Heart right ventricle (tissue), 16 donors: ENCODE measurements at regions not wholly inside any gene's neighbourhood (a gene's known extent, or its start where the extent isn't known, plus 50 kb on each side); places are given as distances from the start of the nearest gene placed in this dataset.

Experiments
- ATAC-seq, 8 donors: fragments of 200-7000 bp; cut with Tn5 transposase; one replicate each; pipeline ENCODE4 v1.9.1; 2020; ENCODE audit warnings: mild to moderate bottlenecking in 8 of 8, moderate library complexity in 8 of 8, moderate number of reproducible peaks in 1 of 8
- DNase-seq, 2 donors: peaks; one replicate each; pipeline ENCODE4 v3.0.0-alpha.2; 2020
- H3K27ac ChIP-seq, 10 donors: fragments of 200-600 bp; sonication (generic) in 2 of 10; one replicate each; pipeline versions ENCODE4 v1.5.0 to v1.8.0; 2020 to 2022; ENCODE audit warnings: mild to moderate bottlenecking in 3 of 10
- H3K27me3 ChIP-seq, 7 donors: fragments of 200-600 bp; one replicate each; pipeline ENCODE4 v1.8.0; 2021 to 2022; ENCODE audit warnings: mild to moderate bottlenecking in 2 of 7
- H3K36me3 ChIP-seq, 9 donors: fragments of 200-600 bp; sonication (generic) in 1 of 9; one replicate each; pipeline versions ENCODE4 v1.5.0 to v1.8.0; 2020 to 2022; ENCODE audit warnings: mild to moderate bottlenecking in 2 of 9
- H3K4me1 ChIP-seq, 9 donors: fragments of 200-600 bp; sonication (generic) in 1 of 9; one replicate each; pipeline versions ENCODE4 v1.5.0 to v1.8.0; 2020 to 2022; ENCODE audit warnings: mild to moderate bottlenecking in 4 of 9
- H3K4me3 ChIP-seq, 10 donors: fragments of 200-600 bp; sonication (generic) in 2 of 10; one replicate each; pipeline versions ENCODE4 v1.5.0 to v1.8.0; 2020 to 2022; ENCODE audit warnings: mild to moderate bottlenecking in 7 of 10, moderate library complexity in 2 of 10
- H3K9me3 ChIP-seq, 11 donors: fragments of 200-600 bp in 10 of 11; sonication (generic) in 2 of 11; one replicate each; pipeline versions ENCODE4 v1.5.0 to v1.8.0; 2013 to 2022; ENCODE audit warnings: mild to moderate bottlenecking in 2 of 11, control low read depth in 1 of 11, moderate library complexity in 1 of 11
- WGBS, 2 donors: extraction: QIAGEN DNeasy Blood & Tissue Kit; methylation state at CpG; one replicate each; pipeline ENCODE4 v1.1.7; 2013; ENCODE audit warnings: inconsistent platforms in 1 of 2; 5-methylcytosine and 5-hydroxymethylcytosine counted together
- intact Hi-C, 10 donors: fragments of 100-400 bp; cut with DNase I; formaldehyde crosslinking; loops; one replicate each; pipeline versions ENCODE4 v1.11.1 to v1.14.2; 2022
- TF ChIP-seq, protein P1 (sequence below), 9 donors: fragments of 200-600 bp; sonication (generic) in 2 of 9; IDR thresholded peaks; one replicate each; pipeline versions ENCODE4 v1.5.0 to v1.8.0; 2021 to 2022; ENCODE audit warnings: antibody characterized with exemption in 9 of 9, mild to moderate bottlenecking in 5 of 9, moderate library complexity in 1 of 9
- donor health status: Arrhythmogenic right ventricular cardiomyopathy.
- donor health status: ischemic (EF 13 %, LVEDD 7.1; RV severe dilation, severe dysfunction).
- donor health status: healthy with polysubstance abuse.
- donor health status: DM: no; HTN: yes; CAD: no.
- donor health status: DM: no; HTN: no; CAD: no.
- donor health status: ischemic (EF 25% LVEDD 6.9; RV normal size, moderate dysfunction).
- donor health status: ischemic (EF 25% LVEDD 5.7; RV mildly dilated, moderate dysfunction).
- donor health status: healthy.
- donor health status: DM: yes; HTN: yes; CAD: no.
- donor health status: Ischemic cardiomyopathy.
- donor health status: ischemic (EF 35%, LVEDD 5.7; RV mildly dilated, moderate dysfunction).
- donor health status: nonischemic (EF 11% LVEDD 7.7; RV severe dilation, severe dysfunction).
- donor health status: DM: yes; HTN: yes; CAD: no.
- donor health status: PGD.
- donor health status: ischemic (EF 29% LVEDD 5.4; RV normal size, mild dysfunction).
- donor health status: nonischemic (EF 23%, LVEDD 6.1; RV moderate dilation, normal function).

DNA sequence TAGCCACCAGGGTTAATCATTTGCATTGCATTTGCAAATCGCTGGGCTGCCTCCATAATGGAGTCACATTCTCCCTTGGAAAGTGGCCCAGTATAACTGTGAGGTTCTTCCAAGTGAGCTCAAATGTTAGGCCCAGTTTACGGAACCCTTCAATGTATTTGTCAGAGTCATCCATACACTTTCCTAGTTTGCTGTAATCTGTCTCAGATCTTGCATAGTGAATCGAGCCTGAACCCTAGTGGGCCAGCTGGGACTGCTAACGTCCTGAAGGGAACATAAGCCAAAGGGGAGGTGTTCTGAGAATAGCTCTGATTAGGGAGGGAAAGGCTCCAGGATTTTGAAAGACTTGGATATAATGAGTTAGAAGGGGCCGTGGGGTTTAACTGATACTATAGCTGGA lies 406.3 kb downstream of the SLC6A15 start:
- H3K4me3 ChIP-seq, result no peak overlapping the region
- no peak overlapping the region for H3K27ac ChIP-seq
- H3K27me3 ChIP-seq, result no peaks in the 10 kb centered on the region
- no peaks in the 10 kb centered on the region for H3K36me3 ChIP-seq
- DNase-seq, result peak in 1 of 2 donors; percentile 20
- WGBS, 2 donors, result 47 to 52% methylated on average over 5 of the region's 5 CpGs
- peak in 3 of 8 donors; percentile 7 to 56 (median 41) for ATAC-seq
- intact Hi-C loops, result loop anchor here in 2 of 10 donors (10.0 kb wide), 1 partner anchor 1821 kb away; the partner anchor contains the start of gene TMTC2 (in 2 of the 2)
- peaks cover 0 to 29% (median 0%) of the 10 kb centered on the region in 9 donors for H3K4me1 ChIP-seq
- TF ChIP-seq, protein P1, sequence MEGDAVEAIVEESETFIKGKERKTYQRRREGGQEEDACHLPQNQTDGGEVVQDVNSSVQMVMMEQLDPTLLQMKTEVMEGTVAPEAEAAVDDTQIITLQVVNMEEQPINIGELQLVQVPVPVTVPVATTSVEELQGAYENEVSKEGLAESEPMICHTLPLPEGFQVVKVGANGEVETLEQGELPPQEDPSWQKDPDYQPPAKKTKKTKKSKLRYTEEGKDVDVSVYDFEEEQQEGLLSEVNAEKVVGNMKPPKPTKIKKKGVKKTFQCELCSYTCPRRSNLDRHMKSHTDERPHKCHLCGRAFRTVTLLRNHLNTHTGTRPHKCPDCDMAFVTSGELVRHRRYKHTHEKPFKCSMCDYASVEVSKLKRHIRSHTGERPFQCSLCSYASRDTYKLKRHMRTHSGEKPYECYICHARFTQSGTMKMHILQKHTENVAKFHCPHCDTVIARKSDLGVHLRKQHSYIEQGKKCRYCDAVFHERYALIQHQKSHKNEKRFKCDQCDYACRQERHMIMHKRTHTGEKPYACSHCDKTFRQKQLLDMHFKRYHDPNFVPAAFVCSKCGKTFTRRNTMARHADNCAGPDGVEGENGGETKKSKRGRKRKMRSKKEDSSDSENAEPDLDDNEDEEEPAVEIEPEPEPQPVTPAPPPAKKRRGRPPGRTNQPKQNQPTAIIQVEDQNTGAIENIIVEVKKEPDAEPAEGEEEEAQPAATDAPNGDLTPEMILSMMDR (IDR thresholded peaks at IDR 0.05), result no peak
- no peaks in the 10 kb centered on the region for H3K9me3 ChIP-seq

DNA sequence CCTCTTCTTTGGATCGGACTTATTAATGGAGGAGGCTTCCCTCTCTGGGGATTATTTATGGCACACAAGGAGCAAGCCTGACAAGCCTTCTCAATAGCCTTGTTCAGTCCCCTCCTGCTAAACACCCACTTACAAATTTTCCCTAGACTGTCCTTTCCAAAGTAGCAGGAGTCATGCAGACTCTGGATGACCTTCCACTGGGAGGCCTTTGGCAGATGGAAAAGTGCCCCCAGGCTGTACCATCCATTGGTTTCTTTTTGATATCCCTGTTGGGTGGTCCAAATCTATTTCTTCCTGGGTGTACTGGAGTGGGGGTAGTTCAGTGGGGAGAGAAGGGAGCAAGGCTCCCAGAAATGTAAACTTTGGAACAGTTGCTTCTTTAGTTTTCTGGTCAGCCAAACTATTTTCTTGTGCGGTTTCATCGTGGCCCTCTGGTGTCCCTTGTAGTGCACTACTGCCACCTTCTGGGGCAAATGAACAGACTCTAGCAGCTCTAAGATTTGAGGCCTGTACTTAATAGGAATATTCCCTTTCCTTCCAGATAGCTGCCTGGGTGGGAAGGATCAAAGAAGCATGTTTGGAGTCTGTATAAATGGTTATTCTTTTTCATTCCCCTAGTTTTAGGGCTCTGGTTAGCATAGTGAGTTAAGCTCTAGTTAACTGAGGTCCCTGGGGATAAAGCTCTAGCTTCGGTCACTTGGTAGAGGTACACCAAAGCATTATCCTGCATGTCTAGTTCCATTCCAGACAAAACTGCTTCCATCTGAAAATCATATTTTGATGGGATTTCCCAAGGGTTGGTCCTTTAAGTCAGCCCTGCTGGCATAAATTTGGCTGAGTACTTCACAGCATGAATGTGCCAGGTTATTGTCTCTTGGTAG lies 409.5 kb downstream of the SLC6A15 start:
- intact Hi-C loops, result loop anchor here in 2 of 10 donors (10.0 kb wide), 1 partner anchor 1818 kb away; the partner anchor contains the start of gene TMTC2 (in 2 of the 2)
- 54 to 57% methylated on average over 4 of the region's 4 CpGs for WGBS, 2 donors
- Histone ChIP-seq H3K27me3 (no peaks in the 10 kb centered on the region), H3K4me1 (peaks cover 0 to 18% (median 0%) of the 10 kb centered on the region in 9 donors), H3K4me3 (no peak overlapping the region), H3K36me3 (no peaks in the 10 kb centered on the region), H3K27ac (no peak overlapping the region), H3K9me3 (no peaks in the 10 kb centered on the region)
- TF ChIP-seq, protein P1 (IDR thresholded peaks at IDR 0.05), result peak in 8 of 9 donors; percentile 28 to 60 (median 50)
- DNase-seq, result peak in 1 of 2 donors; percentile 33
- peak in 3 of 8 donors; percentile 16 to 60 (median 49) for ATAC-seq

DNA sequence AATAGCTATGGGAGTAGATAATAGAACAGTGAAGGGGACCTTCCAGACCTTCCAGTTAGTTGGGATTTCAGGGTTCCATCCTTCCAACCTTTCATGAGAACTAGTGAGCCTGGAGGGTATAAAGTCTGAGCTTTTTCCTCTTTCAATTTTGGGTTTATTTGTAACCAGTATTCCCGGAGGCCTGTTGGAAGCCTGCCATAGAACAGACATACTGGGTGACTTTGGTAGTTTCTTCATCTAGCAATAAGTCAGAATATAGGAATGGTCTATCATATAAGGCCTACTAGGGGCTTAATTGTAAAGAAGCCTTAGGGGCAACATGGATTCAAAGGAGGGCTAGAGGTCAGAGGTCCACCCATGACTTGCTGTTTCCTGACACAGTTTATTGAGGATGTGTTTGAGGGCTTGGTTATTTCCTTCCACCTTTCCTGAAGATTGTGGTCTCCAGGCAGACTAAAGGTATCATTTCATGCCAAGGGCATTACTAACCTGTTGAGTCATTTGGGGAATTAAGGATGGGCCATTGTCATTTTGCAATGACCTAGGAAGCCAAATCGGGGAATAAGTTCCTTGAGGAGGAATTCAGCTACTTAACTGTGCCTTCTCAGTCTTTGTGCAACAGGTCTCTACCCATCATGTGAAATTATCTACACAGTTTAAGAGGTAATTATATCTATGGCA lies 410.3 kb downstream of the SLC6A15 start:
- H3K36me3 ChIP-seq, result no peaks in the 10 kb centered on the region
- intact Hi-C loops, result loop anchor here in 2 of 10 donors (10.0 kb wide), 1 partner anchor 1818 kb away; the partner anchor contains the start of gene TMTC2 (in 2 of the 2)
- no peak for DNase-seq
- H3K27ac ChIP-seq, result no peak overlapping the region
- WGBS, 2 donors, result 81 to 84% methylated on average over 2 of the region's 2 CpGs
- TF ChIP-seq, protein P1 (IDR thresholded peaks at IDR 0.05), result no peak
- peaks cover 0 to 10% (median 0%) of the 10 kb centered on the region in 9 donors for H3K4me1 ChIP-seq
- H3K27me3 ChIP-seq, result no peaks in the 10 kb centered on the region
- no peak overlapping the region for H3K4me3 ChIP-seq
- no peaks in the 10 kb centered on the region for H3K9me3 ChIP-seq
- no peak for ATAC-seq

DNA sequence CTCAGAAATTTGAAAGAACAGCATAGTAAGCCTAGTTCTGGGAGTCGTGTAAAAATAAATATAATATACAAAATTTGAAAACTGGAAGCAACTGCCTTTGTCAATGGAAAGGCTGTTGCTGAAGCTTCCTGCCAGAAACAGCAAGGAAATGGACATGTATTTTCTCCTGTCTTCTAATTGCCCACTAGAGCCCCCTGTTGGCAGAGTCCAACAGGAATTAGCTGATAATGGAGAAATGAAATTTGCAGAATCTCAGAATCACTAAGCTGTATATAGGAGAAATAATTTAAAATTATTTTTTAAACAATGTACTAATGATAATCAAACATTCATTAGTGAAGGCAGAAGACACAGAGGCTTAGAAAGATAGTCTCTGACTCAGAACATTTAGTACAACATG lies 414.8 kb downstream of the SLC6A15 start:
- H3K4me1 ChIP-seq, result no peaks in the 10 kb centered on the region
- no peak overlapping the region for H3K4me3 ChIP-seq
- intact Hi-C loops, result no loop called here
- H3K9me3 ChIP-seq, result no peaks in the 10 kb centered on the region
- no peaks in the 10 kb centered on the region for H3K36me3 ChIP-seq
- H3K27me3 ChIP-seq, result no peaks in the 10 kb centered on the region
- H3K27ac ChIP-seq, result no peak overlapping the region
- DNase-seq, result no peak
- no peak for ATAC-seq
- TF ChIP-seq, protein P1 (IDR thresholded peaks at IDR 0.05), result peak in 4 of 9 donors; percentile 13 to 44 (median 26)
- 63 to 73% methylated on average over 1 of the region's 1 CpG for WGBS, 2 donors
